A549 (cell line): ENCODE measurements at regions not wholly inside any gene's neighbourhood (a gene's known extent, or its start where the extent isn't known, plus 50 kb on each side); places are given as distances from the start of the nearest gene placed in this dataset.

Experiments used
- CBX2 ChIP-seq: fragments of 200-600 bp; sonication (generic); IDR thresholded peaks from 2 replicates; pipeline ENCODE4 v1.6.1; 2016; ENCODE audit warnings: low read depth, mild to moderate bottlenecking, borderline replicate concordance
- CHD2 ChIP-seq: fragments of 150-350 bp; IDR thresholded peaks from 2 replicates; pipeline ENCODE4 v1.6.1; 2014; ENCODE audit warnings: low read length; ENCODE audit not compliant: partially characterized antibody
- CTCF ChIP-seq: fragments of >200 bp; sonication (Bioruptor Twin); formaldehyde crosslinking; IDR thresholded peaks from 3 replicates; pipeline ENCODE4 v1.5.1; 2016
- JUN ChIP-seq, 2 experiments: fragments of >200 bp; sonication (Bioruptor Twin); formaldehyde crosslinking; IDR thresholded peaks; 2 replicates in 1 of 2; 3 replicates in 1 of 2; pipeline ENCODE4 v1.6.1; 2016 to 2017
- MYC ChIP-seq: IDR thresholded peaks from 2 replicates; pipeline ENCODE4 v1.6.1; 2012; ENCODE audit warnings: mild to moderate bottlenecking, inconsistent platforms, low read length, improper control_type of control experiment, borderline replicate concordance
- NR3C1 ChIP-seq: fragments of >200 bp; sonication (Bioruptor Twin); formaldehyde crosslinking; IDR thresholded peaks from 3 replicates; pipeline ENCODE4 v1.6.1; 2017
- POLR2A ChIP-seq: IDR thresholded peaks from 2 replicates; pipeline ENCODE4 v1.6.1; 2012; ENCODE audit warnings: mild to moderate bottlenecking, low read length
- RAD21 ChIP-seq, 2 experiments: fragments of >200 bp in 1 of 2; sonication (Bioruptor Twin) in 1 of 2; formaldehyde crosslinking in 1 of 2; IDR thresholded peaks in 1 of 2; conservative IDR thresholded peaks in 1 of 2; 2 replicates in 1 of 2; 3 replicates in 1 of 2; pipeline ENCODE4 v1.6.1; 2012 to 2018; ENCODE audit warnings: inconsistent platforms in 1 of 2
- RARB ChIP-seq: fragments of 250-450 bp; sonication (Bioruptor Pico); IDR thresholded peaks from 2 replicates; pipeline ENCODE4 v1.8.0; 2021; ENCODE audit warnings: mild to moderate bottlenecking, moderate library complexity
- RCOR1 ChIP-seq: fragments of 150-350 bp; IDR thresholded peaks from 2 replicates; pipeline ENCODE4 v1.6.1; 2014; ENCODE audit warnings: antibody characterized with exemption, low read length, low read depth
- SMC3 ChIP-seq: fragments of >200 bp; sonication (Bioruptor Twin); formaldehyde crosslinking; IDR thresholded peaks from 3 replicates; pipeline ENCODE4 v1.6.1; 2018; ENCODE audit warnings: inconsistent platforms
- ZSCAN20 ChIP-seq: fragments of 250-450 bp; sonication (Bioruptor Pico); IDR thresholded peaks from 2 replicates; pipeline ENCODE4 v1.8.0; 2022; ENCODE audit warnings: mild to moderate bottlenecking, moderate library complexity
- TF ChIP-seq, protein P1 (sequence below): fragments of 200-600 bp; sonication (generic); IDR thresholded peaks from 2 replicates; pipeline ENCODE4 v1.6.1; 2016; ENCODE audit warnings: antibody characterized with exemption, mild to moderate bottlenecking, moderate library complexity
- TF ChIP-seq, protein P2 (sequence below): fragments of >200 bp; sonication (Bioruptor Twin); formaldehyde crosslinking; IDR thresholded peaks from 2 replicates; pipeline ENCODE4 v1.6.1; 2016

- no peak for TF ChIP-seq CBX2
- no peak for TF ChIP-seq JUN (IDR thresholded peaks at IDR 0.05)
- TF ChIP-seq SMC3, result no peak
- no peak for TF ChIP-seq CTCF
- TF ChIP-seq, protein P1, sequence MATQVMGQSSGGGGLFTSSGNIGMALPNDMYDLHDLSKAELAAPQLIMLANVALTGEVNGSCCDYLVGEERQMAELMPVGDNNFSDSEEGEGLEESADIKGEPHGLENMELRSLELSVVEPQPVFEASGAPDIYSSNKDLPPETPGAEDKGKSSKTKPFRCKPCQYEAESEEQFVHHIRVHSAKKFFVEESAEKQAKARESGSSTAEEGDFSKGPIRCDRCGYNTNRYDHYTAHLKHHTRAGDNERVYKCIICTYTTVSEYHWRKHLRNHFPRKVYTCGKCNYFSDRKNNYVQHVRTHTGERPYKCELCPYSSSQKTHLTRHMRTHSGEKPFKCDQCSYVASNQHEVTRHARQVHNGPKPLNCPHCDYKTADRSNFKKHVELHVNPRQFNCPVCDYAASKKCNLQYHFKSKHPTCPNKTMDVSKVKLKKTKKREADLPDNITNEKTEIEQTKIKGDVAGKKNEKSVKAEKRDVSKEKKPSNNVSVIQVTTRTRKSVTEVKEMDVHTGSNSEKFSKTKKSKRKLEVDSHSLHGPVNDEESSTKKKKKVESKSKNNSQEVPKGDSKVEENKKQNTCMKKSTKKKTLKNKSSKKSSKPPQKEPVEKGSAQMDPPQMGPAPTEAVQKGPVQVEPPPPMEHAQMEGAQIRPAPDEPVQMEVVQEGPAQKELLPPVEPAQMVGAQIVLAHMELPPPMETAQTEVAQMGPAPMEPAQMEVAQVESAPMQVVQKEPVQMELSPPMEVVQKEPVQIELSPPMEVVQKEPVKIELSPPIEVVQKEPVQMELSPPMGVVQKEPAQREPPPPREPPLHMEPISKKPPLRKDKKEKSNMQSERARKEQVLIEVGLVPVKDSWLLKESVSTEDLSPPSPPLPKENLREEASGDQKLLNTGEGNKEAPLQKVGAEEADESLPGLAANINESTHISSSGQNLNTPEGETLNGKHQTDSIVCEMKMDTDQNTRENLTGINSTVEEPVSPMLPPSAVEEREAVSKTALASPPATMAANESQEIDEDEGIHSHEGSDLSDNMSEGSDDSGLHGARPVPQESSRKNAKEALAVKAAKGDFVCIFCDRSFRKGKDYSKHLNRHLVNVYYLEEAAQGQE, result no peak
- no peak for TF ChIP-seq ZSCAN20 (CRISPR knock-in tag)
- TF ChIP-seq RAD21 (conservative IDR thresholded peaks at IDR 0.05 in 1 of 2, IDR thresholded peaks at IDR 0.05 in 1 of 2), result no peak
- TF ChIP-seq, protein P2, sequence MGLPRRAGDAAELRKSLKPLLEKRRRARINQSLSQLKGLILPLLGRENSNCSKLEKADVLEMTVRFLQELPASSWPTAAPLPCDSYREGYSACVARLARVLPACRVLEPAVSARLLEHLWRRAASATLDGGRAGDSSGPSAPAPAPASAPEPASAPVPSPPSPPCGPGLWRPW, result no peak
- no peak for TF ChIP-seq NR3C1
- TF ChIP-seq CHD2, result no peak
- TF ChIP-seq POLR2A, result no peak
- TF ChIP-seq RCOR1, result no peak
- TF ChIP-seq RARB (CRISPR knock-in tag), result no peak
- TF ChIP-seq MYC, result no peak
These were observed 151.7 kb upstream of the HDDC2 start for GRCh38 chr6:125453516-125453915.
